ENCODE measurements at regions not wholly inside any gene's neighbourhood (a gene's known extent, or its start where the extent isn't known, plus 50 kb on each side); places are given as distances from the start of the nearest gene placed in this dataset.

GRCh38 chrX:2610246-2611170 lies 80.6 kb upstream of the CD99 start:
- Histone ChIP-seq H3K36me3 (ENCODE audit: insufficient read depth, low read length) (peaks cover 39% of the 10 kb centered on the region), H3K27me3 (ENCODE audit: insufficient read depth, low read length, poor library complexity) (no peaks in the 10 kb centered on the region), H3K9me3 (ENCODE audit: insufficient read depth, low read length, severe bottlenecking) (no peaks in the 10 kb centered on the region), H3K79me2 (ENCODE audit: insufficient read depth, low read length) (peaks cover 85% of the 10 kb centered on the region), H3K4me1 (ENCODE audit: insufficient read depth, low read length) (peaks cover 63% of the 10 kb centered on the region), H3K4me3 (ENCODE audit: low read depth in 1 of 2, low read length in 2 of 2) (peak overlapping the region; percentile 91 to 94), H3K27ac (ENCODE audit: low read length) (peak overlapping the region; percentile 60), H3K4me2 (ENCODE audit: insufficient read depth, low read length) (peak overlapping the region; percentile 80), H4K20me1 (ENCODE audit: insufficient read depth, low read length) (no peaks in the 10 kb centered on the region), H2AFZ (ENCODE audit: low read depth, low read length) (peak overlapping the region; percentile 57), H3K9ac (ENCODE audit: low read depth, low read length) (peak overlapping the region; percentile 83)
- no peak for ATAC-seq (ENCODE audit: insufficient read depth, low read depth)
- DNase-seq: no peak
- TF ChIP-seq, protein P1, sequence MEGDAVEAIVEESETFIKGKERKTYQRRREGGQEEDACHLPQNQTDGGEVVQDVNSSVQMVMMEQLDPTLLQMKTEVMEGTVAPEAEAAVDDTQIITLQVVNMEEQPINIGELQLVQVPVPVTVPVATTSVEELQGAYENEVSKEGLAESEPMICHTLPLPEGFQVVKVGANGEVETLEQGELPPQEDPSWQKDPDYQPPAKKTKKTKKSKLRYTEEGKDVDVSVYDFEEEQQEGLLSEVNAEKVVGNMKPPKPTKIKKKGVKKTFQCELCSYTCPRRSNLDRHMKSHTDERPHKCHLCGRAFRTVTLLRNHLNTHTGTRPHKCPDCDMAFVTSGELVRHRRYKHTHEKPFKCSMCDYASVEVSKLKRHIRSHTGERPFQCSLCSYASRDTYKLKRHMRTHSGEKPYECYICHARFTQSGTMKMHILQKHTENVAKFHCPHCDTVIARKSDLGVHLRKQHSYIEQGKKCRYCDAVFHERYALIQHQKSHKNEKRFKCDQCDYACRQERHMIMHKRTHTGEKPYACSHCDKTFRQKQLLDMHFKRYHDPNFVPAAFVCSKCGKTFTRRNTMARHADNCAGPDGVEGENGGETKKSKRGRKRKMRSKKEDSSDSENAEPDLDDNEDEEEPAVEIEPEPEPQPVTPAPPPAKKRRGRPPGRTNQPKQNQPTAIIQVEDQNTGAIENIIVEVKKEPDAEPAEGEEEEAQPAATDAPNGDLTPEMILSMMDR (IDR thresholded peaks at IDR 0.05; ENCODE audit: borderline replicate concordance, extremely low read depth, low read length, poor library complexity, severe bottlenecking): no peak
- no peak for TF ChIP-seq EZH2 (IDR thresholded peaks at IDR 0.05; ENCODE audit: borderline replicate concordance, low read depth, low read length, severe bottlenecking)

DNA sequence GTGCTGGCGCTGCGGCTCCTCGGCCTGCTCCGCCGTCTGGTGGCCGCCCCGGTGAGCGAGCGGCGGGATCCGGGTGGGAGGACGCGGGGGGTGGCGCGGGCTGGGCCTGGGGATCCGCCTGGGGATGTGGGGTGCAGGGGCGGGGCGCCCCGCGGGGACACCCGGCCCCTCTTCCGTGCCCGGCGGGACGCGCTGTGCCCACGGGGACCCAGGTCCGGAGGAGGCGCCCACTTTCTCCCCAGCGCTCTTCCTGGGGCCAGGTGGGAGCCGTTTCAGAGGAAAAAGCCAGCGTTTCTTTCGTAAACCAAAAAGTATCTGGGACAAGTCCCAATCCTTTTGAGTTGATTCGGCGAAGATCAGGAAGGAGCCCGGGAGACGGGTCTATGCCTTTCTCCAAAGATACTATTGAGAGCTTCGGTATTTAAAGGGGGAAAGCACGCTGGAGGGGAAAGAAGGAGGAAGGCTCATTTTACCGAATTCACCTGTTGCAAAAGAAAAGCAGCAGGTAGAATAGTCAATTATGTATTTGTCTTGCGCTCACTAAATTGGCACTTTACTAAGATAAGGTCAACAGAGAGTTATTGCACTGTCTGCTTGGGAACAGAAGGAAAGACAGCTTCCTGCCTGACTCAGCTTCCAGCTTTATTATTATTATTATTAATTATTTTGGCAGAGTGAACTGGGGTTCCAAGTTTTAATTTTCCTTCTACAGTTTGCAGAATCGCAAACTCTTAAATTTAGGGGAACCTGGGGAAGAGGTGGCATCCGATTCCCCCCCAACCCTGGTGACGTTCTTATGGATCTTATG lies 81.5 kb upstream of the CD99 start:
- H3K9ac ChIP-seq (ENCODE audit: low read depth, low read length): peak overlapping the region; percentile 83
- no peaks in the 10 kb centered on the region for H4K20me1 ChIP-seq (ENCODE audit: insufficient read depth, low read length)
- peak overlapping the region; percentile 74 for H3K27ac ChIP-seq (ENCODE audit: low read length)
- DNase-seq: no peak
- TF ChIP-seq EZH2 (IDR thresholded peaks at IDR 0.05; ENCODE audit: borderline replicate concordance, low read depth, low read length, severe bottlenecking): no peak
- TF ChIP-seq, protein P1 (IDR thresholded peaks at IDR 0.05; ENCODE audit: borderline replicate concordance, extremely low read depth, low read length, poor library complexity, severe bottlenecking): peak; percentile 15
- ATAC-seq (ENCODE audit: insufficient read depth, low read depth): no peak
- peak overlapping the region; percentile 76 for H2AFZ ChIP-seq (ENCODE audit: low read depth, low read length)
- H3K36me3 ChIP-seq (ENCODE audit: insufficient read depth, low read length): peaks cover 31% of the 10 kb centered on the region
- H3K4me2 ChIP-seq (ENCODE audit: insufficient read depth, low read length): peak overlapping the region; percentile 80
- H3K79me2 ChIP-seq (ENCODE audit: insufficient read depth, low read length): peaks cover 80% of the 10 kb centered on the region
- no peaks in the 10 kb centered on the region for H3K27me3 ChIP-seq (ENCODE audit: insufficient read depth, low read length, poor library complexity)
- H3K9me3 ChIP-seq (ENCODE audit: insufficient read depth, low read length, severe bottlenecking): no peaks in the 10 kb centered on the region
- H3K4me3 ChIP-seq (ENCODE audit: low read depth in 1 of 2, low read length in 2 of 2): peak overlapping the region; percentile 91 to 94
- peaks cover 56% of the 10 kb centered on the region for H3K4me1 ChIP-seq (ENCODE audit: insufficient read depth, low read length)

GRCh38 chrX:2608638-2609430 lies 82.3 kb upstream of the CD99 start:
- H2AFZ ChIP-seq (ENCODE audit: low read depth, low read length): peak overlapping the region; percentile 79
- peak overlapping the region; percentile 80 for H3K4me2 ChIP-seq (ENCODE audit: insufficient read depth, low read length)
- no peaks in the 10 kb centered on the region for H4K20me1 ChIP-seq (ENCODE audit: insufficient read depth, low read length)
- peak overlapping the region; percentile 83 for H3K9ac ChIP-seq (ENCODE audit: low read depth, low read length)
- H3K27me3 ChIP-seq (ENCODE audit: insufficient read depth, low read length, poor library complexity): no peaks in the 10 kb centered on the region
- H3K9me3 ChIP-seq (ENCODE audit: insufficient read depth, low read length, severe bottlenecking): no peaks in the 10 kb centered on the region
- peak; percentile 92 for DNase-seq
- H3K79me2 ChIP-seq (ENCODE audit: insufficient read depth, low read length): peaks cover 74% of the 10 kb centered on the region
- H3K27ac ChIP-seq (ENCODE audit: low read length): peak overlapping the region; percentile 85
- TF ChIP-seq EZH2 (IDR thresholded peaks at IDR 0.05; ENCODE audit: borderline replicate concordance, low read depth, low read length, severe bottlenecking): no peak
- TF ChIP-seq, protein P1 (IDR thresholded peaks at IDR 0.05; ENCODE audit: borderline replicate concordance, extremely low read depth, low read length, poor library complexity, severe bottlenecking): no peak
- peak overlapping the region; percentile 91 to 94 for H3K4me3 ChIP-seq (ENCODE audit: low read depth in 1 of 2, low read length in 2 of 2)
- peak; percentile 89 for ATAC-seq (ENCODE audit: insufficient read depth, low read depth)
- H3K4me1 ChIP-seq (ENCODE audit: insufficient read depth, low read length): peaks cover 52% of the 10 kb centered on the region
- peaks cover 23% of the 10 kb centered on the region for H3K36me3 ChIP-seq (ENCODE audit: insufficient read depth, low read length)
